HG02884 (cell line): ENCODE measurements at regions not wholly inside any gene's neighbourhood (a gene's known extent, or its start where the extent isn't known, plus 50 kb on each side); places are given as distances from the start of the nearest gene placed in this dataset.

Source experiments
- ATAC-seq: cut with Tn5 transposase; IDR thresholded peaks from one replicate; pipeline ENCODE4 v1.9.1; 2021; ENCODE audit warnings: mild to moderate bottlenecking, moderate library complexity; ENCODE audit not compliant: unreplicated experiment

- ATAC-seq = no peak
Measured at GRCh38 chr3:167188592-167188991, 191.5 kb downstream of the ZBBX start.

GRCh38 chr3:167187221-167187620 lies 192.9 kb downstream of the ZBBX start:
- no peak for ATAC-seq

GRCh38 chr3:167184511-167184910 lies 195.6 kb downstream of the ZBBX start:
- ATAC-seq = no peak

- ATAC-seq = no peak
Measured at GRCh38 chr3:167172377-167172776, 207.7 kb downstream of the ZBBX start.

- no peak for ATAC-seq
Measured at GRCh38 chr3:167167491-167167890, 212.6 kb downstream of the ZBBX start.

GRCh38 chr3:167166594-167167253 lies 213.4 kb downstream of the ZBBX start:
- ATAC-seq = no peak

- no peak for ATAC-seq
Measured at GRCh38 chr3:167166012-167166411, 214.1 kb downstream of the ZBBX start.

- no peak for ATAC-seq
Measured at GRCh38 chr3:167163580-167163979, 216.5 kb downstream of the ZBBX start.

- no peak for ATAC-seq
Measured at GRCh38 chr3:167162083-167162482, 218.0 kb downstream of the ZBBX start.

- ATAC-seq = no peak
Measured at GRCh38 chr3:167160781-167161180, 219.3 kb downstream of the ZBBX start.

- no peak for ATAC-seq
Measured at GRCh38 chr3:167151636-167152035, 228.5 kb downstream of the ZBBX start.

GRCh38 chr3:167148136-167148535 lies 232.0 kb downstream of the ZBBX start:
- no peak for ATAC-seq

- ATAC-seq = no peak
Measured at GRCh38 chr3:167146911-167147310, 233.2 kb downstream of the ZBBX start.

- no peak for ATAC-seq
Measured at GRCh38 chr3:167125612-167126407, 254.3 kb downstream of the ZBBX start.

- no peak for ATAC-seq
Measured at GRCh38 chr3:167120828-167121227, 259.3 kb downstream of the ZBBX start.

GRCh38 chr3:167116120-167116922 lies 263.8 kb downstream of the ZBBX start:
- ATAC-seq = no peak

- no peak for ATAC-seq
Measured at GRCh38 chr3:167115331-167115934, 264.7 kb downstream of the ZBBX start.

GRCh38 chr3:167114619-167115018 lies 265.5 kb downstream of the ZBBX start:
- ATAC-seq = no peak

- ATAC-seq = no peak
Measured at GRCh38 chr3:167113035-167113830, 266.9 kb downstream of the ZBBX start.

- ATAC-seq = no peak
Measured at GRCh38 chr3:167110901-167111300, 269.2 kb downstream of the ZBBX start.
